Glutamatergic neuron (in vitro differentiated cells): ENCODE measurements at regions not wholly inside any gene's neighbourhood (a gene's known extent, or its start where the extent isn't known, plus 50 kb on each side); places are given as distances from the start of the nearest gene placed in this dataset.

ENCODE experiments used
- DNase-seq: peaks from one replicate; pipeline ENCODE4 v3.0.0; 2022
- H3K27ac Mint-ChIP-seq: one replicate; pipeline ENCODE4 v1.8.0; 2020; ENCODE audit warnings: mild to moderate bottlenecking, mixed read lengths, inconsistent platforms; ENCODE audit not compliant: unreplicated experiment
- H3K27me3 Mint-ChIP-seq: one replicate; pipeline ENCODE4 v1.8.0; 2020; ENCODE audit warnings: mild to moderate bottlenecking, moderate library complexity, mixed read lengths, inconsistent platforms; ENCODE audit not compliant: unreplicated experiment
- H3K36me3 Mint-ChIP-seq: one replicate; pipeline ENCODE4 v1.8.0; 2020; ENCODE audit warnings: mild to moderate bottlenecking, mixed read lengths, inconsistent platforms; ENCODE audit not compliant: unreplicated experiment
- H3K4me1 Mint-ChIP-seq: one replicate; pipeline ENCODE4 v1.8.0; 2020; ENCODE audit warnings: mild to moderate bottlenecking, low read depth, mixed read lengths, inconsistent platforms; ENCODE audit not compliant: unreplicated experiment
- H3K4me3 Mint-ChIP-seq: one replicate; pipeline ENCODE4 v1.8.0; 2020; ENCODE audit warnings: mild to moderate bottlenecking, mixed read lengths, inconsistent platforms; ENCODE audit not compliant: unreplicated experiment
- H3K9me3 Mint-ChIP-seq: one replicate; pipeline ENCODE4 v1.8.0; 2020; ENCODE audit warnings: mild to moderate bottlenecking, moderate library complexity, mixed read lengths, inconsistent platforms; ENCODE audit not compliant: unreplicated experiment
- CTCF ChIP-seq: fragments of 200-600 bp; sonication (generic); IDR thresholded peaks from one replicate; pipeline ENCODE4 v1.5.0; 2021; ENCODE audit not compliant: partially characterized antibody, unreplicated experiment

GRCh38 chr11:70848243-70848750 lies 404.1 kb downstream of the SHANK2 start:
- Mint-ChIP-seq H3K27ac (no peak overlapping the region), H3K4me1 (no peaks in the 10 kb centered on the region), H3K36me3 (peaks cover 4% of the 10 kb centered on the region), H3K9me3 (peaks cover 2% of the 10 kb centered on the region), H3K27me3 (peaks cover 3% of the 10 kb centered on the region), H3K4me3 (no peak overlapping the region)
- DNase-seq, result no peak
- TF ChIP-seq CTCF, result no peak

GRCh38 chr11:70849031-70849430 lies 403.3 kb downstream of the SHANK2 start:
- no peak for TF ChIP-seq CTCF
- no peaks in the 10 kb centered on the region for H3K4me1 Mint-ChIP-seq
- H3K36me3 Mint-ChIP-seq, result peaks cover 4% of the 10 kb centered on the region
- H3K27ac Mint-ChIP-seq, result no peak overlapping the region
- H3K4me3 Mint-ChIP-seq, result no peak overlapping the region
- no peak for DNase-seq
- peaks cover 5% of the 10 kb centered on the region for H3K27me3 Mint-ChIP-seq
- peaks cover 4% of the 10 kb centered on the region for H3K9me3 Mint-ChIP-seq

- H3K36me3 Mint-ChIP-seq, result peaks cover 4% of the 10 kb centered on the region
- H3K27me3 Mint-ChIP-seq, result peaks cover 9% of the 10 kb centered on the region
Measured at GRCh38 chr11:70851308-70851707, 401.1 kb downstream of the SHANK2 start.

GRCh38 chr11:70851907-70852306 lies 400.5 kb downstream of the SHANK2 start:
- no peak for TF ChIP-seq CTCF
- Mint-ChIP-seq H3K27ac (no peak overlapping the region), H3K9me3 (peaks cover 10% of the 10 kb centered on the region), H3K36me3 (peaks cover 4% of the 10 kb centered on the region), H3K4me3 (no peak overlapping the region), H3K4me1 (no peaks in the 10 kb centered on the region), H3K27me3 (peaks cover 9% of the 10 kb centered on the region)
- DNase-seq, result no peak

More at GRCh38 chr11:70851308-70851707, 401.1 kb downstream of the SHANK2 start:
- peaks cover 8% of the 10 kb centered on the region for H3K9me3 Mint-ChIP-seq
- no peak overlapping the region for H3K27ac Mint-ChIP-seq
- no peak for DNase-seq
- H3K4me1 Mint-ChIP-seq, result no peaks in the 10 kb centered on the region
- H3K4me3 Mint-ChIP-seq, result no peak overlapping the region
- TF ChIP-seq CTCF, result no peak

- peaks cover 4% of the 10 kb centered on the region for H3K36me3 Mint-ChIP-seq
- no peak for DNase-seq
- no peak overlapping the region for H3K27ac Mint-ChIP-seq
- H3K9me3 Mint-ChIP-seq, result peaks cover 10% of the 10 kb centered on the region
- TF ChIP-seq CTCF, result no peak
- H3K4me1 Mint-ChIP-seq, result no peaks in the 10 kb centered on the region
- H3K4me3 Mint-ChIP-seq, result no peak overlapping the region
- H3K27me3 Mint-ChIP-seq, result peaks cover 7% of the 10 kb centered on the region
Measured at GRCh38 chr11:70853068-70853769, 399.2 kb downstream of the SHANK2 start.
